Hepatocyte (in vitro differentiated cells): ENCODE measurements at regions not wholly inside any gene's neighbourhood (a gene's known extent, or its start where the extent isn't known, plus 50 kb on each side); places are given as distances from the start of the nearest gene placed in this dataset.
A peak's percentile ranks its signal among the peaks of the same experiment; 100 is the strongest.

ENCODE experiments used
- DNase-seq: peaks from one replicate; pipeline ENCODE4 v3.0.0-alpha.2; 2016; ENCODE audit warnings: low spot score
- H2AFZ ChIP-seq: fragments of 200-600 bp; sonication (generic); 2 replicates; pipeline ENCODE4 v1.6.0; 2016; ENCODE audit warnings: antibody characterized with exemption, mild to moderate bottlenecking
- H3K27ac ChIP-seq: fragments of 200-600 bp; sonication (generic); 2 replicates; pipeline ENCODE4 v1.5.1; 2016; ENCODE audit warnings: mild to moderate bottlenecking
- H3K27me3 ChIP-seq: fragments of 200-600 bp; sonication (generic); 2 replicates; pipeline ENCODE4 v1.6.1; 2016
- H3K36me3 ChIP-seq: fragments of 200-600 bp; sonication (generic); replicated peaks from 2 replicates; pipeline ENCODE4 v1.5.1; 2016; ENCODE audit warnings: low read depth; ENCODE audit not compliant: insufficient read depth
- H3K4me1 ChIP-seq: fragments of 200-600 bp; sonication (generic); 2 replicates; pipeline ENCODE4 v1.5.1; 2016; ENCODE audit warnings: mild to moderate bottlenecking, moderate library complexity; ENCODE audit not compliant: insufficient read depth
- H3K4me2 ChIP-seq: fragments of 200-600 bp; sonication (generic); 2 replicates; pipeline ENCODE4 v1.6.0; 2016
- H3K4me3 ChIP-seq: fragments of 200-600 bp; sonication (generic); 2 replicates; pipeline ENCODE4 v1.5.1; 2016; ENCODE audit warnings: mild to moderate bottlenecking
- H3K79me2 ChIP-seq: fragments of 200-600 bp; sonication (generic); 2 replicates; pipeline ENCODE4 v1.6.0; 2017; ENCODE audit warnings: mild to moderate bottlenecking
- H3K9me2 ChIP-seq: fragments of 200-600 bp; sonication (generic); replicated peaks from 2 replicates; pipeline ENCODE4 v1.6.0; 2017; ENCODE audit warnings: mild to moderate bottlenecking; ENCODE audit not compliant: insufficient read depth
- H3K9me3 ChIP-seq: fragments of 200-600 bp; sonication (generic); 2 replicates; pipeline ENCODE4 v1.5.1; 2016; ENCODE audit warnings: low read depth, mild to moderate bottlenecking
- H4K20me1 ChIP-seq: fragments of 200-600 bp; sonication (generic); 2 replicates; pipeline ENCODE4 v1.6.0; 2016; ENCODE audit warnings: mild to moderate bottlenecking; ENCODE audit not compliant: insufficient read depth, poor library complexity, severe bottlenecking
- EZH2 ChIP-seq: fragments of 200-600 bp; sonication (generic); IDR thresholded peaks from 2 replicates; pipeline ENCODE4 v1.6.1; 2016; ENCODE audit warnings: antibody characterized with exemption, mild to moderate bottlenecking, borderline replicate concordance
- EZH2phosphoT487 ChIP-seq: fragments of 200-600 bp; sonication (generic); IDR thresholded peaks from one replicate; pipeline ENCODE4 v1.6.1; 2018; ENCODE audit warnings: antibody characterized with exemption, mild to moderate bottlenecking, low read depth, moderate library complexity; ENCODE audit not compliant: unreplicated experiment, severe bottlenecking
- WGBS: methylation state at CpG from one replicate; pipeline ENCODE4 v1.1.6; 2016; ENCODE audit warnings: low lambda C conversion rate; ENCODE audit errors: missing lambda C conversion rate; 5-methylcytosine and 5-hydroxymethylcytosine counted together
- TF ChIP-seq, protein P1 (sequence below): fragments of 200-600 bp; sonication (generic); IDR thresholded peaks from 2 replicates; pipeline ENCODE4 v1.5.1; 2016; ENCODE audit warnings: antibody characterized with exemption, mild to moderate bottlenecking; ENCODE audit not compliant: poor library complexity

DNA sequence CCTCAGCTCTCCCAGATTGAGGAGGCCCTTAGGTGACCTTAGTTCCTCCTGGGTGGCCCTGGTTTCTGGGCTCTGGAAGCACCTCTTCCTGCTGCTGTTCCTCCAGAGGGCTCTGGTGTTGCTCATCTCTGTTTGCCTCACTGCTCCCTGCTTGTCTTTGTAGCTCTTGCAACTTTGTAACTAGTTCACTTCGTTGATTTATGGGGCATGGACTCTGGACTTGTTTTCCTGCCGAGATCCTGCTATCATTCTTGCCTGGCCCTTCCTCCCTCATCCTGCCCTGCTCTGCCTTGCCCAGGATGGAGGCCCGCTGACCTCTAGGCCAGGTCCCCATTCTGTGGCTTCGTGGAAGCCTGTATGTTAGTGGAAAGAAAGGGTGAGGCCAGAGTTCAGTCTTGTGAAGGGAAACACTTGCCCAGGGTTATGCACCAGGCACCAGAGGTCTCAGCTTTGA, 169.3 kb downstream of the MACROH2A1 start:
- no peaks in the 10 kb centered on the region for H3K36me3 ChIP-seq
- no peak overlapping the region for H3K4me2 ChIP-seq
- no peaks in the 10 kb centered on the region for H4K20me1 ChIP-seq
- 67% methylated on average over 4 of the region's 4 CpGs for WGBS
- no peaks in the 10 kb centered on the region for H3K9me2 ChIP-seq
- H3K4me3 ChIP-seq, result no peak overlapping the region
- TF ChIP-seq EZH2phosphoT487 (no peak), EZH2 (no peak)
- TF ChIP-seq, protein P1, sequence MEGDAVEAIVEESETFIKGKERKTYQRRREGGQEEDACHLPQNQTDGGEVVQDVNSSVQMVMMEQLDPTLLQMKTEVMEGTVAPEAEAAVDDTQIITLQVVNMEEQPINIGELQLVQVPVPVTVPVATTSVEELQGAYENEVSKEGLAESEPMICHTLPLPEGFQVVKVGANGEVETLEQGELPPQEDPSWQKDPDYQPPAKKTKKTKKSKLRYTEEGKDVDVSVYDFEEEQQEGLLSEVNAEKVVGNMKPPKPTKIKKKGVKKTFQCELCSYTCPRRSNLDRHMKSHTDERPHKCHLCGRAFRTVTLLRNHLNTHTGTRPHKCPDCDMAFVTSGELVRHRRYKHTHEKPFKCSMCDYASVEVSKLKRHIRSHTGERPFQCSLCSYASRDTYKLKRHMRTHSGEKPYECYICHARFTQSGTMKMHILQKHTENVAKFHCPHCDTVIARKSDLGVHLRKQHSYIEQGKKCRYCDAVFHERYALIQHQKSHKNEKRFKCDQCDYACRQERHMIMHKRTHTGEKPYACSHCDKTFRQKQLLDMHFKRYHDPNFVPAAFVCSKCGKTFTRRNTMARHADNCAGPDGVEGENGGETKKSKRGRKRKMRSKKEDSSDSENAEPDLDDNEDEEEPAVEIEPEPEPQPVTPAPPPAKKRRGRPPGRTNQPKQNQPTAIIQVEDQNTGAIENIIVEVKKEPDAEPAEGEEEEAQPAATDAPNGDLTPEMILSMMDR, result no peak
- DNase-seq, result peak; percentile 23
- H3K27me3 ChIP-seq, result no peaks in the 10 kb centered on the region
- H3K9me3 ChIP-seq, result no peaks in the 10 kb centered on the region
- H3K4me1 ChIP-seq, result peaks cover 7% of the 10 kb centered on the region
- no peak overlapping the region for H2AFZ ChIP-seq
- no peaks in the 10 kb centered on the region for H3K79me2 ChIP-seq
- peak overlapping the region; percentile 37 for H3K27ac ChIP-seq

DNA sequence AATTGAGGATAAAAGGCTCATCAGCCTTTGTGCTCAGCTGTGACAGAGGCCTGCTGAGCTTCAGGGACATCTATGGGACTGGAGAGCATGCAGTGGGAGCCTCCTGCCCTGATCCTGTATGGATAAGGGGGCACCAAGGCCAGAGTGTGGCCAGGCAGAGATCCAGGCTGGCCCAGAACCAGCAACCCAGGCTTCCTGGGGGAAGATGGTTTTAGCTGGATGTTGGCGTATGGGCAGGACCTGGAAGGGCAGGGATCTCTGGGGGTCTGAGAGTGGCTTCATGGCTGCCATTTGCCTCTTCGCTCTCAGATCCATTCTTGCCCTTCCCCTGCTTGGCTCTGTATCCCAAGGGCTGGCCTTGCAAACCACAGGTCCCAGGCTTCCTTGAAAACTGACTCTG, 169.9 kb downstream of the MACROH2A1 start:
- no peaks in the 10 kb centered on the region for H3K79me2 ChIP-seq
- peaks cover 7% of the 10 kb centered on the region for H3K4me1 ChIP-seq
- H3K4me3 ChIP-seq, result no peak overlapping the region
- H3K4me2 ChIP-seq, result no peak overlapping the region
- no peaks in the 10 kb centered on the region for H3K9me3 ChIP-seq
- H3K9me2 ChIP-seq, result no peaks in the 10 kb centered on the region
- no peak for TF ChIP-seq EZH2phosphoT487
- TF ChIP-seq EZH2, result no peak
- TF ChIP-seq, protein P1, result no peak
- H3K27ac ChIP-seq, result peak overlapping the region; percentile 37
- no peaks in the 10 kb centered on the region for H4K20me1 ChIP-seq
- no peak overlapping the region for H2AFZ ChIP-seq
- WGBS, result 100% methylated on average over 2 of the region's 2 CpGs
- no peaks in the 10 kb centered on the region for H3K27me3 ChIP-seq
- H3K36me3 ChIP-seq, result no peaks in the 10 kb centered on the region
- DNase-seq, result no peak

DNA sequence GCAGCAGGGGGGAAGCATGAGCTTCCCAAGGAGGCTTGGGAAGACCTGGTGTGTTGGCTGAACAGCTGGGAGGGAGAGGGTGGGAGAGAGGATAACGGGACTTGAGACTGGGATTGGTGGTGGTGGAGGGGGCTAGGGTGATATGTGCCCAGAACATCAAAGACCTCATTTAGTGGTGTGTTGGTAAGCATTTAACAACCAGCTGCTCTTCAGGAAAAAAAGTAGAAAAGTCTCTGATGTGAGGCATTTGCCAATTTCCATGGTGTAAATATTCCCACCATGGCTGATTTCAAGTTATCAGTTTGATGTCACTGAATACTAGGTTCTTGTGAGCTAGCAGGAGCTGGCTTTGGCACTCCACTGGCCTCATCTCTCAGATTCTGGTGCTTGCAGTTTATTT, 170.8 kb downstream of the MACROH2A1 start:
- no peak overlapping the region for H3K4me2 ChIP-seq
- H3K9me2 ChIP-seq, result no peaks in the 10 kb centered on the region
- no peaks in the 10 kb centered on the region for H3K27me3 ChIP-seq
- no peak for TF ChIP-seq EZH2phosphoT487
- TF ChIP-seq, protein P1, result no peak
- peaks cover 7% of the 10 kb centered on the region for H3K4me1 ChIP-seq
- H3K36me3 ChIP-seq, result no peaks in the 10 kb centered on the region
- 88% methylated on average over 1 of the region's 1 CpG for WGBS
- no peak overlapping the region for H3K27ac ChIP-seq
- no peaks in the 10 kb centered on the region for H4K20me1 ChIP-seq
- H3K9me3 ChIP-seq, result no peaks in the 10 kb centered on the region
- DNase-seq, result no peak
- no peak overlapping the region for H2AFZ ChIP-seq
- no peak overlapping the region for H3K4me3 ChIP-seq
- H3K79me2 ChIP-seq, result no peaks in the 10 kb centered on the region
